ENCODE measurements at regions not wholly inside any gene's neighbourhood (a gene's known extent, or its start where the extent isn't known, plus 50 kb on each side); places are given as distances from the start of the nearest gene placed in this dataset.

GRCh38 chr14:89658977-89659670 lies 242.1 kb upstream of the FOXN3 start:
- Mint-ChIP-seq H3K9me3 (peaks cover 11% of the 10 kb centered on the region), H3K27ac (no peak overlapping the region), H3K4me3 (no peak overlapping the region), H3K27me3 (no peaks in the 10 kb centered on the region), H3K4me1 (peaks cover 2% of the 10 kb centered on the region), H3K36me3 (peaks cover 8% of the 10 kb centered on the region)
- no peak for DNase-seq

- no peak for DNase-seq
- H3K9me3 Mint-ChIP-seq = peaks cover 11% of the 10 kb centered on the region
- H3K4me1 Mint-ChIP-seq = peaks cover 2% of the 10 kb centered on the region
- H3K27me3 Mint-ChIP-seq = no peaks in the 10 kb centered on the region
- H3K27ac Mint-ChIP-seq = no peak overlapping the region
- no peak overlapping the region for H3K4me3 Mint-ChIP-seq
- H3K36me3 Mint-ChIP-seq = peaks cover 10% of the 10 kb centered on the region
Observed at GRCh38 chr14:89657014-89657413, 240.0 kb upstream of the FOXN3 start.

- peaks cover 8% of the 10 kb centered on the region for H3K4me1 Mint-ChIP-seq
- H3K9me3 Mint-ChIP-seq = peaks cover 11% of the 10 kb centered on the region
- no peaks in the 10 kb centered on the region for H3K27me3 Mint-ChIP-seq
- DNase-seq = no peak
- H3K27ac Mint-ChIP-seq = no peak overlapping the region
- H3K4me3 Mint-ChIP-seq = no peak overlapping the region
- H3K36me3 Mint-ChIP-seq = peaks cover 10% of the 10 kb centered on the region
Observed at GRCh38 chr14:89654998-89655397, 238.0 kb upstream of the FOXN3 start.

GRCh38 chr14:89652352-89652751 lies 235.3 kb upstream of the FOXN3 start:
- Mint-ChIP-seq H3K4me1 (peaks cover 14% of the 10 kb centered on the region), H3K36me3 (peaks cover 10% of the 10 kb centered on the region), H3K27ac (no peak overlapping the region), H3K9me3 (peaks cover 11% of the 10 kb centered on the region), H3K27me3 (no peaks in the 10 kb centered on the region), H3K4me3 (no peak overlapping the region)
- DNase-seq = no peak

GRCh38 chr14:89651805-89652204 lies 234.8 kb upstream of the FOXN3 start:
- H3K4me1 Mint-ChIP-seq = peaks cover 14% of the 10 kb centered on the region
- H3K4me3 Mint-ChIP-seq = no peak overlapping the region
- no peak for DNase-seq

GRCh38 chr14:89650077-89650978 lies 233.3 kb upstream of the FOXN3 start:
- H3K27me3 Mint-ChIP-seq = no peaks in the 10 kb centered on the region
- peak overlapping the region; percentile 86 for H3K27ac Mint-ChIP-seq
- peaks cover 2% of the 10 kb centered on the region for H3K36me3 Mint-ChIP-seq
- H3K4me1 Mint-ChIP-seq = peaks cover 11% of the 10 kb centered on the region
- H3K9me3 Mint-ChIP-seq = peaks cover 3% of the 10 kb centered on the region
- H3K4me3 Mint-ChIP-seq = no peak overlapping the region
- DNase-seq = peak; percentile 44

More at GRCh38 chr14:89651805-89652204, 234.8 kb upstream of the FOXN3 start:
- Mint-ChIP-seq H3K27me3 (no peaks in the 10 kb centered on the region), H3K27ac (no peak overlapping the region), H3K9me3 (peaks cover 7% of the 10 kb centered on the region), H3K36me3 (peaks cover 5% of the 10 kb centered on the region)

- peaks cover 3% of the 10 kb centered on the region for H3K9me3 Mint-ChIP-seq
- H3K27ac Mint-ChIP-seq = peak overlapping the region; percentile 86
- no peak overlapping the region for H3K4me3 Mint-ChIP-seq
- H3K4me1 Mint-ChIP-seq = peaks cover 11% of the 10 kb centered on the region
- no peaks in the 10 kb centered on the region for H3K27me3 Mint-ChIP-seq
- peaks cover 2% of the 10 kb centered on the region for H3K36me3 Mint-ChIP-seq
- no peak for DNase-seq
Observed at GRCh38 chr14:89649451-89650075, 232.5 kb upstream of the FOXN3 start.

GRCh38 chr14:89648924-89649323 lies 231.9 kb upstream of the FOXN3 start:
- peaks cover 5% of the 10 kb centered on the region for H3K36me3 Mint-ChIP-seq
- peaks cover 5% of the 10 kb centered on the region for H3K9me3 Mint-ChIP-seq
- no peak overlapping the region for H3K4me3 Mint-ChIP-seq
- H3K4me1 Mint-ChIP-seq = peaks cover 17% of the 10 kb centered on the region
- H3K27me3 Mint-ChIP-seq = no peaks in the 10 kb centered on the region
- no peak for DNase-seq
- no peak overlapping the region for H3K27ac Mint-ChIP-seq

- no peak overlapping the region for H3K4me3 Mint-ChIP-seq
- peaks cover 5% of the 10 kb centered on the region for H3K9me3 Mint-ChIP-seq
- no peak overlapping the region for H3K27ac Mint-ChIP-seq
- no peaks in the 10 kb centered on the region for H3K27me3 Mint-ChIP-seq
- H3K36me3 Mint-ChIP-seq = peaks cover 6% of the 10 kb centered on the region
- peaks cover 18% of the 10 kb centered on the region for H3K4me1 Mint-ChIP-seq
- no peak for DNase-seq
Observed at GRCh38 chr14:89648510-89648909, 231.5 kb upstream of the FOXN3 start.

GRCh38 chr14:89646971-89647370 lies 229.9 kb upstream of the FOXN3 start:
- no peak overlapping the region for H3K4me3 Mint-ChIP-seq
- H3K9me3 Mint-ChIP-seq = peaks cover 9% of the 10 kb centered on the region
- H3K27ac Mint-ChIP-seq = no peak overlapping the region
- H3K36me3 Mint-ChIP-seq = peaks cover 17% of the 10 kb centered on the region
- H3K4me1 Mint-ChIP-seq = peaks cover 28% of the 10 kb centered on the region
- H3K27me3 Mint-ChIP-seq = no peaks in the 10 kb centered on the region
- DNase-seq = no peak

GRCh38 chr14:89644641-89645040 lies 227.6 kb upstream of the FOXN3 start:
- H3K27ac Mint-ChIP-seq = no peak overlapping the region
- H3K4me1 Mint-ChIP-seq = peaks cover 44% of the 10 kb centered on the region
- H3K9me3 Mint-ChIP-seq = peaks cover 17% of the 10 kb centered on the region

GRCh38 chr14:89641495-89642175 lies 224.6 kb upstream of the FOXN3 start:
- Mint-ChIP-seq H3K27me3 (no peaks in the 10 kb centered on the region), H3K4me1 (peaks cover 64% of the 10 kb centered on the region), H3K36me3 (peaks cover 43% of the 10 kb centered on the region), H3K9me3 (peaks cover 17% of the 10 kb centered on the region), H3K4me3 (peak overlapping the region; percentile 62), H3K27ac (peak overlapping the region; percentile 98)
- DNase-seq = no peak

More at GRCh38 chr14:89644641-89645040, 227.6 kb upstream of the FOXN3 start:
- DNase-seq = no peak
- Mint-ChIP-seq H3K27me3 (no peaks in the 10 kb centered on the region), H3K4me3 (no peak overlapping the region), H3K36me3 (peaks cover 34% of the 10 kb centered on the region)

- no peak for DNase-seq
- no peaks in the 10 kb centered on the region for H3K27me3 Mint-ChIP-seq
- peak overlapping the region; percentile 15 for H3K4me3 Mint-ChIP-seq
- peaks cover 64% of the 10 kb centered on the region for H3K4me1 Mint-ChIP-seq
- H3K27ac Mint-ChIP-seq = peak overlapping the region; percentile 98
- peaks cover 49% of the 10 kb centered on the region for H3K36me3 Mint-ChIP-seq
- H3K9me3 Mint-ChIP-seq = peaks cover 16% of the 10 kb centered on the region
Observed at GRCh38 chr14:89640141-89640540, 223.1 kb upstream of the FOXN3 start.

- peak overlapping the region; percentile 98 for H3K27ac Mint-ChIP-seq
- peaks cover 49% of the 10 kb centered on the region for H3K36me3 Mint-ChIP-seq
- no peak for DNase-seq
- peaks cover 16% of the 10 kb centered on the region for H3K9me3 Mint-ChIP-seq
- peaks cover 64% of the 10 kb centered on the region for H3K4me1 Mint-ChIP-seq
- peak overlapping the region; percentile 15 for H3K4me3 Mint-ChIP-seq
- no peaks in the 10 kb centered on the region for H3K27me3 Mint-ChIP-seq
Observed at GRCh38 chr14:89639687-89640086, 222.7 kb upstream of the FOXN3 start.
